OCI-LY1 (cell line): ENCODE measurements at regions not wholly inside any gene's neighbourhood (a gene's known extent, or its start where the extent isn't known, plus 50 kb on each side); places are given as distances from the start of the nearest gene placed in this dataset.

Experiments
- EZH2 ChIP-seq: fragments of 200-600 bp; sonication (generic), shearing (Covaris generic); IDR thresholded peaks from 2 replicates; pipeline ENCODE4 v1.8.0; 2017; ENCODE audit warnings: borderline replicate concordance, mixed run types, mild to moderate bottlenecking, antibody characterized with exemption, low read length, moderate library complexity, mixed read lengths
- TF ChIP-seq, protein P1 (sequence below): fragments of 200-600 bp; sonication (generic), shearing (Covaris generic); IDR thresholded peaks from 2 replicates; pipeline ENCODE4 v1.5.1; 2017; ENCODE audit warnings: mild to moderate bottlenecking, antibody characterized with exemption, low read length, moderate library complexity, mixed read lengths

DNA sequence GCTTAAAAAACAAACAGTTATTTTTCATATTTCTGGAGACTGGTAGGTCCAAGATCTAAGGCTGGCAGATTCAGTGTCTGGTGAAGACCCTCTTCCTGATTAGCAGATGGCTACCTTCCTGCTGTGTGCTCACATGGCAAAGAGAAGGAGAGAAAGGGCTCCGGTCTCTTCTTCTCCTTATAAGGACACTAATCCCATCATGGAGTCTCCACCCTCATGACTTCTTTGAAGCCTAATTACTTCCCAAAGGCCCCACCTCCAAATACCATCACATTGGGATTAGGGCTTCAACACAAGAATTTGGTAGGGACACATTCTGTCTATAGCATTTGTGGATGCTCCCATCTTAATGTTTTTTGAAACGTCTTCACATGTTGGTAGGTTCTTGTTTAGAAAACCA is 391.1 kb downstream of the TMEM161B start:
- TF ChIP-seq, protein P1, sequence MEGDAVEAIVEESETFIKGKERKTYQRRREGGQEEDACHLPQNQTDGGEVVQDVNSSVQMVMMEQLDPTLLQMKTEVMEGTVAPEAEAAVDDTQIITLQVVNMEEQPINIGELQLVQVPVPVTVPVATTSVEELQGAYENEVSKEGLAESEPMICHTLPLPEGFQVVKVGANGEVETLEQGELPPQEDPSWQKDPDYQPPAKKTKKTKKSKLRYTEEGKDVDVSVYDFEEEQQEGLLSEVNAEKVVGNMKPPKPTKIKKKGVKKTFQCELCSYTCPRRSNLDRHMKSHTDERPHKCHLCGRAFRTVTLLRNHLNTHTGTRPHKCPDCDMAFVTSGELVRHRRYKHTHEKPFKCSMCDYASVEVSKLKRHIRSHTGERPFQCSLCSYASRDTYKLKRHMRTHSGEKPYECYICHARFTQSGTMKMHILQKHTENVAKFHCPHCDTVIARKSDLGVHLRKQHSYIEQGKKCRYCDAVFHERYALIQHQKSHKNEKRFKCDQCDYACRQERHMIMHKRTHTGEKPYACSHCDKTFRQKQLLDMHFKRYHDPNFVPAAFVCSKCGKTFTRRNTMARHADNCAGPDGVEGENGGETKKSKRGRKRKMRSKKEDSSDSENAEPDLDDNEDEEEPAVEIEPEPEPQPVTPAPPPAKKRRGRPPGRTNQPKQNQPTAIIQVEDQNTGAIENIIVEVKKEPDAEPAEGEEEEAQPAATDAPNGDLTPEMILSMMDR = no peak
- TF ChIP-seq EZH2 = no peak
